Prostate gland (tissue), 2 donors: ENCODE measurements at regions not wholly inside any gene's neighbourhood (a gene's known extent, or its start where the extent isn't known, plus 50 kb on each side); places are given as distances from the start of the nearest gene placed in this dataset.

Experiments
- POLR2A ChIP-seq: fragments of 450-650 bp; IDR thresholded peaks from one replicate; pipeline ENCODE4 v1.6.1; 2016; ENCODE audit warnings: antibody characterized with exemption, mild to moderate bottlenecking
- POLR2AphosphoS5 ChIP-seq: sonication (generic); formaldehyde crosslinking; IDR thresholded peaks from one replicate; pipeline ENCODE4 v1.6.1; 2017; ENCODE audit warnings: antibody characterized with exemption
- TF ChIP-seq, protein P1 (sequence below), 4 experiments: fragments of 200-600 bp in 2 of 4; fragments of 450-650 bp in 2 of 4; sonication (generic) in 2 of 4; IDR thresholded peaks; 1 replicate in 3 of 4; 2 replicates in 1 of 4; pipeline ENCODE4 v1.5.1; 2016 to 2019; ENCODE audit warnings: antibody characterized with exemption in 4 of 4, mild to moderate bottlenecking in 2 of 4, moderate library complexity in 2 of 4

DNA sequence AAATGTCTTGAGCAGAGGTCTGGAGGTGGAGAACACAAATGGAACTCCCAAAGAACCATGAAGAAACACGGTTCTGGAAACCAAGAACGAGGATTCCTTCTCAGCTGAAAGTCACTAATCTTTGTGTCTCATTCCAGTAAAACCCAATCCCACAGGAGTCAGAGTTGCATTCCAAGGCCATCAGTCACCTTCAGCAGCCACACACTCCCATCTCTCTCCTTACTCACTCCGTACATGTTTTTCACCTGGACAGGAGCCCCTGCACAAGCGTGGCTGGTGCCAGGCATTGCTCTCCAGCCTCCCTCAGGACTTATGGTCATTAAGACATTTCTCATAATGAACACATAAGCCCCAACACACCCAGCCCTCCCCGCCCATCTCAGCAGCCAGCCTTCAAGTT is 175.4 kb upstream of the SIX2 start:
- TF ChIP-seq, protein P1, sequence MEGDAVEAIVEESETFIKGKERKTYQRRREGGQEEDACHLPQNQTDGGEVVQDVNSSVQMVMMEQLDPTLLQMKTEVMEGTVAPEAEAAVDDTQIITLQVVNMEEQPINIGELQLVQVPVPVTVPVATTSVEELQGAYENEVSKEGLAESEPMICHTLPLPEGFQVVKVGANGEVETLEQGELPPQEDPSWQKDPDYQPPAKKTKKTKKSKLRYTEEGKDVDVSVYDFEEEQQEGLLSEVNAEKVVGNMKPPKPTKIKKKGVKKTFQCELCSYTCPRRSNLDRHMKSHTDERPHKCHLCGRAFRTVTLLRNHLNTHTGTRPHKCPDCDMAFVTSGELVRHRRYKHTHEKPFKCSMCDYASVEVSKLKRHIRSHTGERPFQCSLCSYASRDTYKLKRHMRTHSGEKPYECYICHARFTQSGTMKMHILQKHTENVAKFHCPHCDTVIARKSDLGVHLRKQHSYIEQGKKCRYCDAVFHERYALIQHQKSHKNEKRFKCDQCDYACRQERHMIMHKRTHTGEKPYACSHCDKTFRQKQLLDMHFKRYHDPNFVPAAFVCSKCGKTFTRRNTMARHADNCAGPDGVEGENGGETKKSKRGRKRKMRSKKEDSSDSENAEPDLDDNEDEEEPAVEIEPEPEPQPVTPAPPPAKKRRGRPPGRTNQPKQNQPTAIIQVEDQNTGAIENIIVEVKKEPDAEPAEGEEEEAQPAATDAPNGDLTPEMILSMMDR (IDR thresholded peaks at IDR 0.05) = no peak
- TF ChIP-seq POLR2A (no peak), POLR2AphosphoS5 (no peak)
